GM23248 (cell line): ENCODE measurements at regions not wholly inside any gene's neighbourhood (a gene's known extent, or its start where the extent isn't known, plus 50 kb on each side); places are given as distances from the start of the nearest gene placed in this dataset.
A peak's percentile ranks its signal among the peaks of the same experiment; 100 is the strongest.

Experiments
- DNase-seq: peaks from one replicate; pipeline ENCODE4 v3.0.0-alpha.2; 2015
- H2AFZ ChIP-seq: fragments of 200-600 bp; sonication (generic); 2 replicates; pipeline ENCODE4 v1.6.1; 2016; ENCODE audit warnings: antibody characterized with exemption
- H3F3A ChIP-seq: fragments of 200-600 bp; sonication (generic); 2 replicates; pipeline ENCODE4 v1.6.1; 2016; ENCODE audit warnings: mild to moderate bottlenecking, antibody characterized with exemption, mixed run types; ENCODE audit not compliant: insufficient read depth
- H3K27ac ChIP-seq: fragments of 200-600 bp; sonication (generic); 2 replicates; pipeline ENCODE4 v1.5.1; 2016; ENCODE audit warnings: mild to moderate bottlenecking
- H3K27me3 ChIP-seq: fragments of 200-600 bp; sonication (generic); replicated peaks from 2 replicates; pipeline ENCODE4 v1.6.1; 2016; ENCODE audit warnings: mild to moderate bottlenecking; ENCODE audit not compliant: insufficient read depth
- H3K36me3 ChIP-seq: fragments of 200-600 bp; sonication (generic); 2 replicates; pipeline ENCODE4 v1.6.1; 2016; ENCODE audit warnings: low read depth, mild to moderate bottlenecking
- H3K4me1 ChIP-seq: fragments of 200-600 bp; sonication (generic); 2 replicates; pipeline ENCODE4 v1.6.1; 2016; ENCODE audit warnings: mild to moderate bottlenecking; ENCODE audit not compliant: insufficient read depth
- H3K4me2 ChIP-seq: fragments of 200-600 bp; sonication (generic); one replicate; pipeline ENCODE4 v1.6.1; 2016; ENCODE audit warnings: mild to moderate bottlenecking; ENCODE audit not compliant: unreplicated experiment
- H3K4me3 ChIP-seq: fragments of 200-600 bp; sonication (generic); 2 replicates; pipeline ENCODE4 v1.5.1; 2016; ENCODE audit warnings: mild to moderate bottlenecking
- H3K79me2 ChIP-seq: fragments of 200-600 bp; sonication (generic); 2 replicates; pipeline ENCODE4 v1.6.1; 2016; ENCODE audit warnings: mild to moderate bottlenecking; ENCODE audit not compliant: insufficient read depth
- H3K9ac ChIP-seq: fragments of 200-600 bp; sonication (generic); 2 replicates; pipeline ENCODE4 v1.6.1; 2016; ENCODE audit warnings: mild to moderate bottlenecking
- H3K9me2 ChIP-seq: fragments of 200-600 bp; sonication (generic); 2 replicates; pipeline ENCODE4 v1.6.1; 2016; ENCODE audit warnings: mixed run types, mild to moderate bottlenecking, moderate library complexity; ENCODE audit not compliant: insufficient read depth
- H3K9me3 ChIP-seq: fragments of 200-600 bp; sonication (generic); one replicate; pipeline ENCODE4 v1.6.1; 2017; ENCODE audit warnings: low read depth
- H4K20me1 ChIP-seq: fragments of 200-600 bp; sonication (generic); 2 replicates; pipeline ENCODE4 v1.6.0; 2016; ENCODE audit not compliant: insufficient read depth
- EZH2 ChIP-seq: fragments of 200-600 bp; sonication (generic); IDR thresholded peaks from 2 replicates; pipeline ENCODE4 v1.6.1; 2018; ENCODE audit warnings: antibody characterized with exemption, mild to moderate bottlenecking; ENCODE audit not compliant: insufficient read depth, poor library complexity, severe bottlenecking
- EZH2phosphoT487 ChIP-seq: fragments of 200-600 bp; sonication (generic); IDR thresholded peaks from 2 replicates; pipeline ENCODE4 v1.6.1; 2018; ENCODE audit warnings: antibody characterized with exemption, moderate library complexity, mild to moderate bottlenecking, low read depth; ENCODE audit not compliant: insufficient read depth
- WGBS, 2 experiments: methylation state at CpG; one replicate each; pipeline ENCODE4 v1.1.6; 2015 to 2017; ENCODE audit warnings: low lambda C conversion rate in 2 of 2, low coverage in 1 of 2; ENCODE audit errors: missing lambda C conversion rate in 2 of 2; 5-methylcytosine and 5-hydroxymethylcytosine counted together
- in situ Hi-C: fragments of 300-500 bp; cut with MboI; formaldehyde crosslinking; loops from 2 replicates; pipeline ENCODE4 v1.15.0; 2020

GRCh38 chr3:194961571-194961970 is 275.9 kb downstream of the FAM43A start:
- Histone ChIP-seq H3K79me2 (no peaks in the 10 kb centered on the region), H2AFZ (no peak overlapping the region), H3K4me2 (no peak overlapping the region), H3K36me3 (no peaks in the 10 kb centered on the region), H3K9ac (no peak overlapping the region), H3K4me3 (no peak overlapping the region), H3K9me3 (no peaks in the 10 kb centered on the region), H3F3A (no peaks in the 10 kb centered on the region), H3K27ac (no peak overlapping the region), H3K4me1 (no peaks in the 10 kb centered on the region), H3K27me3 (no peaks in the 10 kb centered on the region; the same call in 1 of the 2 replicates), H4K20me1 (no peaks in the 10 kb centered on the region), H3K9me2 (no peaks in the 10 kb centered on the region)
- 9 to 14% methylated on average over 6 of the region's 6 CpGs for WGBS, 2 experiments
- in situ Hi-C loops = no loop called here
- peak; percentile 27 for DNase-seq
- TF ChIP-seq EZH2phosphoT487 = no peak

DNA sequence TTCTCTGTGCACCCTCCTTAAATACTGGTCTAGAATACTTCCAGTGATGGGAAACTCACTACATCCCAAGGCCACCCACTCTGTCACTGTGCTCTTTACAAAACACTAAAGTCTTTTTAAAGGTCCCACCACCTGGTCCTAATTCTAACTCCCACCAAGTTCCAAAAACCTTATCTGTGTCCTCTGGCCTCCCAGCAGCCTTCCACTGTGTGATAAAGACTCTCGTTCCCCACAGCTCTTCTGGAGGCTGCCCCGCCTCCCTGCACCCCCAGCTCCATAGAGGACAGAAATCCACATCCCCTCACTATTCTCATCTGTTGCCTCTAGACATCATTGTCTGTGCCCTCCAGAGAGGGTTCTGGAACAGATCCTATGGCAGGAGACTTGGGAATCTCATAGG is 276.4 kb downstream of the FAM43A start:
- H3K27me3 ChIP-seq = peaks cover 5% of the 10 kb centered on the region; the same call in 1 of the 2 replicates

GRCh38 chr3:194964809-194965208 is 279.1 kb downstream of the FAM43A start:
- H3K27ac ChIP-seq = no peak overlapping the region
- H3K9ac ChIP-seq = no peak overlapping the region
- H3K4me2 ChIP-seq = no peak overlapping the region
- H3K36me3 ChIP-seq = no peaks in the 10 kb centered on the region
- 63% methylated on average over 3 of the region's 3 CpGs for WGBS, 2 experiments
- no peak for TF ChIP-seq EZH2phosphoT487
- TF ChIP-seq EZH2 = no peak
- H3K27me3 ChIP-seq = 0 out of 2 replicates have a peak, but pooled peaks cover 29% of the 10 kb centered on the region
- no peaks in the 10 kb centered on the region for H3K9me2 ChIP-seq
- H4K20me1 ChIP-seq = no peaks in the 10 kb centered on the region
- no peaks in the 10 kb centered on the region for H3F3A ChIP-seq
- no peak for DNase-seq
- H3K4me3 ChIP-seq = no peak overlapping the region
- H3K4me1 ChIP-seq = no peaks in the 10 kb centered on the region
- no peak overlapping the region for H2AFZ ChIP-seq
- H3K9me3 ChIP-seq = no peaks in the 10 kb centered on the region
- in situ Hi-C loops = no loop called here
- no peaks in the 10 kb centered on the region for H3K79me2 ChIP-seq

More for the DNA sequence above, 276.4 kb downstream of the FAM43A start:
- no peak for DNase-seq
- in situ Hi-C loops = no loop called here
- H3K4me2 ChIP-seq = no peak overlapping the region
- TF ChIP-seq EZH2phosphoT487 = no peak
- no peaks in the 10 kb centered on the region for H3K79me2 ChIP-seq
- no peaks in the 10 kb centered on the region for H3K36me3 ChIP-seq
- no peaks in the 10 kb centered on the region for H3F3A ChIP-seq
- H4K20me1 ChIP-seq = no peaks in the 10 kb centered on the region
- H3K9me3 ChIP-seq = no peaks in the 10 kb centered on the region
- WGBS, 2 experiments = 82 to 94% methylated on average over 2 of the region's 2 CpGs
- H2AFZ ChIP-seq = no peak overlapping the region
- no peak overlapping the region for H3K27ac ChIP-seq
- no peaks in the 10 kb centered on the region for H3K4me1 ChIP-seq
- no peaks in the 10 kb centered on the region for H3K9me2 ChIP-seq
- no peak overlapping the region for H3K9ac ChIP-seq
- H3K4me3 ChIP-seq = no peak overlapping the region

DNA sequence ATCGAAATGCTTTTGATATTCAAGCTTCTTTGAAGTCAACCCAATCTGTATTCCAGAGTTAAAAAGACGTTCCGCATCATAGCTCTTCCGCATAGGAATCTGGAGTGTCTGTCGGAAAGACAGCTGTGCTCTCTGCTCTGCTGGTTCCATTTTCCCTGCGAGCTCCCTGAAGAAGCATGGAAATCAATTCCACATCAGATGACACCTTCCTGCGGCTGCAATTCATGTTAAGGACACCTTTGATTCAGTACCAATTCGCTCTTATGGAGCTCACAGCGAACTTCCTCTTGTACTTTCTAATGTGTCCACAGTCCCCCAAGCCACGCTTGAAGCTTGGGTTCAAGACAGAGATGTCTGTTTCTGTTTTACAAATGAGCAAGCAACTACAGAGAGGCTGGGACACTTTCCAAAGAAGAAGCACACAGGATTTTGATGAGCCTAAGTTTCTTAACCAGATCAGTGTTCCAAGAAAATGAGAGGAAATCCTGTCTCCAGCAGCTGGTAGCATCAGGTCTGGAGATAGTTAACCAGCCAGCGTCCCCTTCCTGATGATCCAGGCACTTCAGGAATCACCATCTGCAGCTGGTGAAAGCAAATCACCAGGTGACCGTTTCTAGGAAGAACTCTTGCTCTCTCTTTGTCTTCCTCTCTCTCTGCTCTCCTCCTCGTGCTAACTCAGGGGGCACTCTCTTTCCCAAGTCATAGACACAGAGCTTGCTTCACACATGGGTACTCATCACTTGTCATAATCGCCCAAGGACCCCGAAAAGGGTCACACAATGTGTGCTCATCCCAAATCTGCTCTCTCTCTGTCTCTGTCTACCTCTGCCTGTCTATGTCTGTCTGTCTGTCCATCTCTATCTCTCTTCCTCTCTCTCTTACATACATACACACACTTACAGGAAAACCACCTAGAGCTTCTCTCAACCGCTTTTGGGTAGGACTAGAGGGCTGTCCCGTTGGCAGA is 281.8 kb downstream of the FAM43A start:
- no peak overlapping the region for H3K27ac ChIP-seq
- H3K79me2 ChIP-seq = no peaks in the 10 kb centered on the region
- no peaks in the 10 kb centered on the region for H3K9me2 ChIP-seq
- no peak for DNase-seq
- H4K20me1 ChIP-seq = no peaks in the 10 kb centered on the region
- no peaks in the 10 kb centered on the region for H3K36me3 ChIP-seq
- H3K4me2 ChIP-seq = peak overlapping the region; percentile 44
- TF ChIP-seq EZH2phosphoT487 = no peak
- no peak for TF ChIP-seq EZH2
- no peak overlapping the region; the same call in 1 of the 2 replicates for H3K4me3 ChIP-seq
- H3F3A ChIP-seq = no peaks in the 10 kb centered on the region
- H3K27me3 ChIP-seq = 0 out of 2 replicates have a peak, but pooled peaks cover 34% of the 10 kb centered on the region
- no peaks in the 10 kb centered on the region for H3K9me3 ChIP-seq
- in situ Hi-C loops = no loop called here
- H3K9ac ChIP-seq = no peak overlapping the region
- H3K4me1 ChIP-seq = no peaks in the 10 kb centered on the region
- 0 out of 2 replicates have a peak overlapping the region, but pooled peaks have one; percentile 27 for H2AFZ ChIP-seq
- WGBS, 2 experiments = 20 to 21% methylated on average over 16 to 17 of the region's 17 CpGs
